Skeletal muscle satellite cell (primary cell): ENCODE measurements at regions not wholly inside any gene's neighbourhood (a gene's known extent, or its start where the extent isn't known, plus 50 kb on each side); places are given as distances from the start of the nearest gene placed in this dataset.

Experiments
- H3K27me3 ChIP-seq: 2 replicates; pipeline ENCODE4 v1.7.0; 2013; ENCODE audit warnings: low read length; ENCODE audit not compliant: control insufficient read depth, insufficient read depth
- H3K36me3 ChIP-seq: 2 replicates; pipeline ENCODE4 v1.7.0; 2013; ENCODE audit warnings: mild to moderate bottlenecking, control low read depth, low read length; ENCODE audit not compliant: insufficient read depth
- H3K4me1 ChIP-seq: 2 replicates; pipeline ENCODE4 v1.7.0; 2013; ENCODE audit warnings: low read length; ENCODE audit not compliant: control insufficient read depth, insufficient read depth
- H3K4me2 ChIP-seq: 2 replicates; pipeline ENCODE4 v1.7.0; 2013; ENCODE audit warnings: mild to moderate bottlenecking, low read length
- H3K4me3 ChIP-seq: 2 replicates; pipeline ENCODE4 v1.7.0; 2013; ENCODE audit warnings: low read length
- H3K9ac ChIP-seq: 2 replicates; pipeline ENCODE4 v1.7.0; 2013; ENCODE audit warnings: mild to moderate bottlenecking, low read depth, low read length, moderate library complexity
- H3K9me3 ChIP-seq: replicated peaks from 2 replicates; pipeline ENCODE4 v1.7.0; 2013; ENCODE audit warnings: mild to moderate bottlenecking, control low read depth, low read length

GRCh38 chr4:189779281-189779980 is 161.2 kb upstream of the FRG1 start:
- H3K27me3 ChIP-seq, result no peaks in the 10 kb centered on the region
- H3K4me1 ChIP-seq, result no peaks in the 10 kb centered on the region
- no peak overlapping the region for H3K4me2 ChIP-seq
- no peak overlapping the region for H3K9ac ChIP-seq
- peaks cover 21% of the 10 kb centered on the region for H3K9me3 ChIP-seq
- H3K36me3 ChIP-seq, result no peaks in the 10 kb centered on the region
- H3K4me3 ChIP-seq, result no peak overlapping the region

- Histone ChIP-seq H3K9ac (no peak overlapping the region), H3K27me3 (no peaks in the 10 kb centered on the region), H3K9me3 (peaks cover 21% of the 10 kb centered on the region), H3K4me3 (no peak overlapping the region), H3K4me2 (no peak overlapping the region), H3K4me1 (no peaks in the 10 kb centered on the region), H3K36me3 (no peaks in the 10 kb centered on the region)
Measured at GRCh38 chr4:189780391-189780790, 160.3 kb upstream of the FRG1 start.

GRCh38 chr4:189784651-189785050 is 156.0 kb upstream of the FRG1 start:
- Histone ChIP-seq H3K36me3 (no peaks in the 10 kb centered on the region), H3K9ac (no peak overlapping the region), H3K9me3 (peaks cover 21% of the 10 kb centered on the region), H3K27me3 (no peaks in the 10 kb centered on the region), H3K4me1 (no peaks in the 10 kb centered on the region), H3K4me2 (no peak overlapping the region), H3K4me3 (no peak overlapping the region)

- H3K4me1 ChIP-seq, result no peaks in the 10 kb centered on the region
- no peaks in the 10 kb centered on the region for H3K27me3 ChIP-seq
- no peak overlapping the region for H3K4me2 ChIP-seq
Measured at GRCh38 chr4:189785257-189785656, 155.4 kb upstream of the FRG1 start.

GRCh38 chr4:189786447-189786846 is 154.2 kb upstream of the FRG1 start:
- Histone ChIP-seq H3K27me3 (no peaks in the 10 kb centered on the region), H3K4me2 (no peak overlapping the region), H3K9me3 (peaks cover 13% of the 10 kb centered on the region), H3K36me3 (no peaks in the 10 kb centered on the region), H3K4me1 (no peaks in the 10 kb centered on the region), H3K4me3 (no peak overlapping the region), H3K9ac (no peak overlapping the region)

More at GRCh38 chr4:189785257-189785656, 155.4 kb upstream of the FRG1 start:
- peaks cover 21% of the 10 kb centered on the region for H3K9me3 ChIP-seq
- H3K9ac ChIP-seq, result no peak overlapping the region
- H3K4me3 ChIP-seq, result no peak overlapping the region
- H3K36me3 ChIP-seq, result no peaks in the 10 kb centered on the region

GRCh38 chr4:189787216-189788031 is 153.2 kb upstream of the FRG1 start:
- Histone ChIP-seq H3K9me3 (peaks cover 5% of the 10 kb centered on the region), H3K36me3 (no peaks in the 10 kb centered on the region), H3K4me1 (no peaks in the 10 kb centered on the region), H3K4me2 (no peak overlapping the region), H3K9ac (no peak overlapping the region), H3K27me3 (no peaks in the 10 kb centered on the region), H3K4me3 (no peak overlapping the region)

- no peak overlapping the region for H3K4me2 ChIP-seq
- no peak overlapping the region for H3K9ac ChIP-seq
- no peak overlapping the region for H3K4me3 ChIP-seq
- H3K27me3 ChIP-seq, result no peaks in the 10 kb centered on the region
- no peaks in the 10 kb centered on the region for H3K4me1 ChIP-seq
- no peaks in the 10 kb centered on the region for H3K36me3 ChIP-seq
- no peaks in the 10 kb centered on the region for H3K9me3 ChIP-seq
Measured at GRCh38 chr4:189792924-189793618, 147.6 kb upstream of the FRG1 start.

GRCh38 chr4:189800545-189801088 is 140.1 kb upstream of the FRG1 start:
- Histone ChIP-seq H3K9ac (no peak overlapping the region), H3K9me3 (peaks cover 23% of the 10 kb centered on the region), H3K4me3 (no peak overlapping the region), H3K4me2 (no peak overlapping the region), H3K4me1 (no peaks in the 10 kb centered on the region), H3K27me3 (no peaks in the 10 kb centered on the region), H3K36me3 (no peaks in the 10 kb centered on the region)

GRCh38 chr4:189802884-189803283 is 137.8 kb upstream of the FRG1 start:
- H3K4me1 ChIP-seq, result no peaks in the 10 kb centered on the region
- peaks cover 23% of the 10 kb centered on the region for H3K9me3 ChIP-seq
- no peaks in the 10 kb centered on the region for H3K27me3 ChIP-seq
- H3K4me3 ChIP-seq, result no peak overlapping the region
- no peak overlapping the region for H3K9ac ChIP-seq
- H3K36me3 ChIP-seq, result no peaks in the 10 kb centered on the region
- no peak overlapping the region for H3K4me2 ChIP-seq

GRCh38 chr4:189804894-189805293 is 135.8 kb upstream of the FRG1 start:
- no peak overlapping the region for H3K4me3 ChIP-seq
- no peak overlapping the region for H3K4me2 ChIP-seq
- H3K4me1 ChIP-seq, result no peaks in the 10 kb centered on the region
- no peaks in the 10 kb centered on the region for H3K27me3 ChIP-seq
- H3K9me3 ChIP-seq, result peaks cover 23% of the 10 kb centered on the region
- H3K9ac ChIP-seq, result no peak overlapping the region
- no peaks in the 10 kb centered on the region for H3K36me3 ChIP-seq

GRCh38 chr4:189806506-189806905 is 134.2 kb upstream of the FRG1 start:
- no peak overlapping the region for H3K4me3 ChIP-seq
- H3K27me3 ChIP-seq, result no peaks in the 10 kb centered on the region
- H3K36me3 ChIP-seq, result no peaks in the 10 kb centered on the region
- H3K9me3 ChIP-seq, result peaks cover 21% of the 10 kb centered on the region
- no peak overlapping the region for H3K9ac ChIP-seq
- no peaks in the 10 kb centered on the region for H3K4me1 ChIP-seq
- no peak overlapping the region for H3K4me2 ChIP-seq
